Stimulated activated CD4-positive, alpha-beta T cell treated with anti-CD3 and anti-CD28 coated beads, Interleukin-1b, Interleukin-23, amount 100 ng/mL, for 24 hours (primary cell): ENCODE measurements at regions not wholly inside any gene's neighbourhood (a gene's known extent, or its start where the extent isn't known, plus 50 kb on each side); places are given as distances from the start of the nearest gene placed in this dataset.
A peak's percentile ranks its signal among the peaks of the same experiment; 100 is the strongest.
"Not testable (repeated sequence)": the region's sequence is repeated elsewhere in the genome, so short reads cannot be mapped to it uniquely, and the experiment has no call there.

ENCODE experiments used
- DNase-seq, 4 experiments: peaks; one replicate each; pipeline ENCODE4 v3.0.0-alpha.2; 2020; ENCODE audit warnings: low read depth in 4 of 4, low spot score in 1 of 4

DNA sequence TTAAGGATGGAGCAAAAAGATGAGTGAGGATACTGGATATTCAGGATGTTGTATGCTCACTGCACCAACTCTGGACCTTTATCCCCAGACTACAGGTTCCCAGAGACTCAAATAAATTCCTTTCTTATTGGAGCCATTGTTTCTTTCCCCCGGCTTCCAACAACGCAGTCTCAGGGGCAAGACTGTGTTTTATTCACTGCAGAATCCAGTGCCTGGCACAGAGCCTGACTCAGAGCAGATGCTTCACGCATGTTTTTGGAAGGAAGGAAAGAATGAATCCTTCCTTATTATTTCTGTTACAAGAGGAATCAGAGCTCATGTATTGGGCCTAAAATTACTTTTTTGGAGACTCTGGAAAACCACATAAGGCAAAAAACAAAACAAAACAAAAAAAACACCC is 96.0 kb upstream of the VGLL4 start:
- DNase-seq = no peak

DNA sequence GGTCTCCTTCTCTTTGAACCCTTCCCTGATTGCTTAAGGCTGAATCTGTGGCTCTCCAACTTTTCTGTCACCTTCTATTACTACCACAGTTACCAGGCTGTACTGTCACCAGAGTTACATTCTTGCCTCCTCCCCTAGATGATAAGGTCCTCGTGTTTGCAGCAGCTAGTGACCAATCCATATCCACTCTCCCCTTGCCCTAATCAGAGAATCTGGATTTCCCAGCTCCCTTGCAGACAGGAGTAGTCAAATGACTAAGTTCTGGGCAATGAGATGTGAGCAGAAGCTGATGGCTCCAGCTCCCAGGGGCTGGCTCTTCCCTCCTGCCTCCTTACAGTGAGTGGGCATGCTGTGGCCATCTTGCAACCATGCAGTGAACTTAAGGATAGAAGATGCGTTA is 95.4 kb upstream of the VGLL4 start:
- DNase-seq = no peak

DNA sequence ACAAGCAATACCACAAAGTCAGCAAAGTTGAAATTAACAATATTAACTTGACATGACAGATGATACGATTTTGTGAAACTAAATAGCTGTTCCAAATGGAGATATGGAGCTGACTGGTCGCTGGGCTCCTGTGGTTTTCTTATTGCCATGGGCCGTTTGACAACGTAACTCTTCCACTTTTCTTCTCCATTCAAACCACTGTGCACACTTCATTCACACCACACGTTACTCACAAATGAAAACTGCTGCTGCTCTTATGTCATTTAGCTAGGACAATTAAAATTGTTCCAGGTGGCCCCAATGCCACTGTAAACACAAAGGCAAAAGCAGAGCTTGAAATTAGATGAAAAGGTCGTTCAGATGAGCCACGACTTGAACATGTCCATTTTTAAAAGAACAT is 94.0 kb upstream of the VGLL4 start:
- no peak for DNase-seq

DNA sequence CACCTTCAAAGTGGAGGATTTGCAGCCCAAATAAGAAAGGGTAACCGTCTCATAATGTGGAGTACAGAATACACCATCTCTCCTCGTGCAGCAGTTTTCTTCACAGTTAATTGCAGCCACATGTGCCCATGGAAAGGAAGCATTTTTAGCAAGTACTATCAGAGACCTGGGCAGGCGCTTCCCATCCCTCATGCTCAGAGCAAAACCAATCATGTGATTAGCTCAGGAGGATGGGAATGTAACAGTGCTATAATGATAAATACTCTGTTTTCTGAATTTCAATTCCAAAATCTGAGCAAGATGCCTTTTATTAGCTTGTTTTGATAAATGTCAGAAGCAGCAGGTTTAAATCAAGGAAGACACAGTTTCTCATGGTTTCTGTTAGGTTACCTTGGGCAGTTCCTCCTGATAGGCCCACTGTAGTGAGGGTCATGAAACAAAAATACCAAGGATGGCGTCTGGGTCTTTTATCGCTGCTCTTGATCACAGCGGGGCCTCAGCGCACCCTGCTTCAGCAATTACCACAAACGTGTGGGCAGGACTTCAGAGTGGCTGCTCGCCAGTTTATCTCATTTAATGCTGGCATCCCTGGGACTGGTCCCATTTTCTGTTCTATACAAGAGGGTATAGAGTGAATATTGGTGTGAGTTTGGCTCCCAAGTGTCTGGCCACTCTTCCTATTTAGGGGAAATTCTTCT is 92.6 kb upstream of the VGLL4 start:
- no peak for DNase-seq

DNA sequence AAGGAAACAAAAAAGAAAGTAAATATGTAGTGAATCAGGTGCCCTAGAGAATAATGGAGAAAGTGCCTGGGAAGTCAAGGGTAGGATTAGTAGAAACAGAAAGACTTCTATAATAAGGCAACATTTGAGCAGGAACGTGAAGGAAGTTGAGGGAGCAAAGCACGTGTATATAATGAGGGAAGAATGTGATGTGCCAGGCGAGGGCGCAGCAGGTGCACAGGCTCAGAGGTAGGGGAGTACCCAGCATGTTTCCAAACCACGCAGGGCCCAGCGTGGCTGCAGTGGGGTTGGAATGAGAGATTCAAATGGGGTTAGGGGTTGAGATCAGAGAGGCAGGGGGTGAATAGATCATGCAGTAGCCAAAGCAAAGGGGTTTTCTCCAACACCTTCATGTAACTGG is 91.9 kb upstream of the VGLL4 start:
- DNase-seq = no peak

DNA sequence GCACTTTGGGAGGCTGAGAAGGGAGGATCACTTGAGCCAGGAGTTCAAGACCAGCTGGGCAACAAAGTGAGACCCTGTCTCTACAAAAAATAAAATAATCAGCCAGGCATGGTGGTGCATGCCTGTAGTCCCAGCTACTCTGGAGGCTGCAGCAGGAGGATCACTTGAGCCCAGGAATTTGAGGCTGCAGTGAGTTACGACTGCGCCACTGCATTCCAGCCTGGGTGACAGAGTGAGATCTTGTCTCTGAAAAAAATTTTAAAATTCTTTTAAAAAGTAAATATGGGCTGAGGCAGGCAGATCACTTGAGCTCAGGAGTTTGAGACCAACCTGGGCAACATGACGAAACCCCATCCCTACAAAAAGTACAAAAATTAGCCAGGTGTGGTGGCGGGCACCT is 91.4 kb upstream of the VGLL4 start:
- DNase-seq = not testable (repeated sequence)

DNA sequence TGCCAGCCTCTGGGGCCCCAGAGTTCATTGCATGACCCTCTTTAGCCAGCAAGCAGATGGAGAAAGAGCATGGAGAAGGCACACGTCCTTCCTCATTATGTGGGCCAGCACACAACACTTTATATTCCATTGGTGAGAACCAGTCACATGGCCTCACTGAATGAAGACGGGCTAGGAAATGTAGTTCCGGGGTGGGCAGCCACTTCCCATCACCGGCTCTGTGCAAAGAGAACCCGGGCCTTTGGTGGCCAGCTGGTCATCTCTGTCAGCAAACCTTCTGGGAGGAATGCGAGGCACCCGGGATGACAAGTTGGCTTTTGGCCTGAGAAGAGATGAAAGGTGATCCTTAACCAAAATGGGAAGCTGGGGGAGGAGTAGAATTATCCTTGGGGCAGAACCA is 90.2 kb upstream of the VGLL4 start:
- no peak for DNase-seq

DNA sequence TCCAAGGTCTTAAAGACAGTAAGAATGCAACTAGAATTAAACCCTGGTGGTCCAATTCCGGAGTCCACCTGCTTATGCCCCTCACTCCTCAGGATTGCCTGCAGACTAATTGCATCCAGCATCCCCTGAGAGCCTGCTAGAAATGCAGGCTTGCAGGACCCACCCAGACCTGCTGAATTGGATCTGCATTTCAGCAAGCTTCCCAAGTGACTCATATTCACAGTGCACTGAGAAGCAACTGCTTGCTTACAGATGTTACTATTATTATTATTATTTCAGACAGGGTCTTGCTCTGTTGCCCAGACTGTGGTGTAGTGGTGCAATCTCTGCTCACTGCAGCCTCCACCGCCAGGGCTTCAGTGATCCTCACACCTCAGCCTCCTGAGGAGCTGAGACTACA is 83.5 kb upstream of the VGLL4 start:
- DNase-seq = no peak

DNA sequence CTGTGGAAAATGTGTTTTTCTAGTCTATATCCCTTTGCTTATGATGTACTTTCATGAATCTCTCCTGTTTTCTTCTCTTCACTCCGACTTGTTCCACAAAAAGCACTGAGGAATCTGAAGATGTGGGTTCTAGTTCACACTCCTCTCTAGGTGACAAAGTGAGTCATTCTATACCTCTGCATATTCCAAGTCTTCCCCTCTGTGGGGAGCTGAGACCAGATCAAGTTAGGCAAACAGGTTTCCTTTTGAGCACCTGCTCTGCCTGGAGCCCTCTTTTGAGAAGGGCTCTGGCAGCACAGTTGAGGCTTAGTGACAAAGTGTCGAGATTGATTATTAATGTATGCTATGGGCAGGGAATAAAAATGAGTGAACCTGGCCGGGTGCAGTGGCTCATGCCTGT is 82.4 kb upstream of the VGLL4 start:
- no peak for DNase-seq

DNA sequence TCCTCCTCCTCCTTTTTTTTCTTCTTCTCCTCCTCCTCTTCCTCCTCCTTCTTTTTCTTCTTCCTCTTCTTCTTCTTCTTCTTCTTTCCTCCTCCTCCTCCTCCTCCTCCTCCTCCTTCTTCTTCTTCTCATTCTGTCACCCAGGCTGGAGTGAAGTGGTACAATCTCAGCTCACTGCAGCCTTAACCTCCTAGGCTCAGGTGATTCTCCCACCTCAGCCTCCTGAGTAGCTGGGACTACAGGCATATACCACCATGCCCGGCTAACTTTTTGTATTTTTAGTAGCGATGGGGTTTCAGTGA is 81.6 kb upstream of the VGLL4 start:
- not testable (repeated sequence) for DNase-seq

DNA sequence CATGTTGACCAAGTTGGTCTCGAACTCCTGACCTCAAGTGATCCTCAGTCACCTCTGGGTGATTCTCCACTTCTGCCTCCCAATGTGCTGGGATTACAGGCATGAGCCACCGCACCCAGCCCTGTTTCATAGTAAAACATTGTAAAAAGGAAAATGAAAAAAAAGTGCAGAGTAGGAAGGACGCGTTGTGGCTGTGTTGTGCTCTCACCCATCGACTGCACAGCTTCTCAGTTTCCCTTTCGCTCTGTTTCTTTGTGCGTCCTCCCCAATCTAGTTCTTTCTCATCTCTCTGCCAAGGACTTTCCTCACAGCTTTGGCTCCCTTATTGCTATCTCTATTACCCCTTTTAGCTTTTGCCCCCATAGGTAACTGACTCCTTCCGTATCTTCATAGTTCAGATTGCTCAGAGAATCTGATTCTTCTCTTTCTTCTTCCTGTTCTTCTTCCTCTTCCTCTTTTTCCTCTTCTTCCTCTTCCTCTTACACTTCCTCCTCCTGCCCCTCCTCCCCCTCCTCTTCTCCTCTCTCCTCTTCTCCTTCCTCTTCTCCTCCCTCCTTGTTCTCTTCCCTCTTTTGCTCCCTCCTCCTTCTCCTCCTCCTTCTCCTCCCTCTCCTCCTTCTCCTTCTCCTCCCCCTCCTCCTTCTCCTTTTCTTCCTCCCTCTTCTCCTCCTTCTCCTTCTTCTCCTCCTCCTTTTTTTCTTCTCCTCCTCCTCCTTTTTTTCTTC is 81.1 kb upstream of the VGLL4 start:
- DNase-seq = no peak

DNA sequence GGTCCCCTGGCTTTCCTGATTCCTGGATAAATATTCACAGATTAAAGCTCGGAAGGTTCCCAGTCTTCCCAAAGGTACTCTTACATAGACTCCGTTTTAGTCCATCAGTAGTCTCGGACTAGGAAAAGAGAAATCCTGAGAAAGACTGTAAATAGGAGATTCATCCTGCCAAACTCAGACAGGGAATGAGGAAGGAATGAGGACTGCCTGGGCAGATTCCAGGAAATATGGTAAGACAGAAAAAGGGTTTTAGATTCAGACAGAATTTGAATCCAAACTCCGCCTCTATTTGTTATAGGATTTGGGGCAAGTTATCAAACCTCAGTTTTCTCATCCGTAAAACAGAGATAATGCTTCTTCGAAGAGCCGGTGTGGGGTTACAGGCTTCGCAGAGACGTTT is 77.8 kb upstream of the VGLL4 start:
- no peak for DNase-seq

DNA sequence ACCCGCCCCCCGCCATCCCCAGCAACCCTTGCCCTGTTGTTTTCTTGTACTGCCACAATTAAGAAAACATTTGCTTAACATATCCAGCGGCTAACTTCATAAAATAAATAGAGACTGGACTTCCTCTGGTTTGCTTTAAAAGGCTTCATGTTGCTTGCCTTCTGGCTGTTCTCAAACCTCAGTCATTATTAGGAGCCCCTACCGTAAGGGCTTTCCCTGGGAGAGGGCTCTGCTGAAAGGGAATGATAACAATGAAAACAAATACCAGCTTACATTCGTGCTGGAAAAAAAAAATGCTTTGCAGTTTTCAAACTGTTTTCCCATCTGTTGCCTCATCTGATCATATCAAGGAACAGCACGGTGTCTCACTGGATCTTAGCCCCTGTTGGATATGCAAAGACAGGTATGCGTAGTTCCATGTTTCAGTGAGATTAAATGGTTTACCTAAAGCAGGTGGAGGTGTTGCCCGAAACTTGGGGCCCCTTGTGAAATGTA is 77.2 kb upstream of the VGLL4 start:
- DNase-seq = no peak

DNA sequence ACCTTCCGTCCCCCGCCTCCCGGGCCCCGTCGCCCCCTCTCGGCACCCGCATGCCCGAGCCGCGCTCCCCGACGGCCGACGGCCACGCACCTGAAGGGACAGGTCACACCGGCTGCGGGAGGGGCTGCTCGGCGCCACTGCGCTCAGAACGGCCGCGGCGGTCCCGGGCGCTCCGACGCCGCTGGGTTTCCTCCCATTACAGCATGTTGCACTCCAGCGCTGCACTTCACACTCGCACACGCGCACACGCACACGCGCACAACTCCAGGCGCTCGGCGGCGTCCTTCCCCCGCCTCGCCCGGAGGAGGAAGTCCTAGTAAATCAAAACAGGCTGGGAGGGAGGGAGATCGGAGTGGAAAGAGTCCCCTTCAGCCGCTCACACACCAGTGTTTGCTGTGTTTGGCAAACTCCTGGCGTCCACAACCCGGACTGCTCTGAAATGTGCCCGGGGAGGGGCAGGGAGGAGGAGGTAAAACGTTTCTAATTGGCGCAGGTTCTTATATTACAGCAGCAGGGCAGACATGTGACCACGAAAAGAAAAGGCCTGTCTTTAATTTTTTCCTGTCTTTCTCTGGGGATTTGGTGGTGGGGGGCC is 76.7 kb upstream of the VGLL4 start:
- DNase-seq = peak in 3 of 4 experiments; percentile 6 to 18 (median 16)

DNA sequence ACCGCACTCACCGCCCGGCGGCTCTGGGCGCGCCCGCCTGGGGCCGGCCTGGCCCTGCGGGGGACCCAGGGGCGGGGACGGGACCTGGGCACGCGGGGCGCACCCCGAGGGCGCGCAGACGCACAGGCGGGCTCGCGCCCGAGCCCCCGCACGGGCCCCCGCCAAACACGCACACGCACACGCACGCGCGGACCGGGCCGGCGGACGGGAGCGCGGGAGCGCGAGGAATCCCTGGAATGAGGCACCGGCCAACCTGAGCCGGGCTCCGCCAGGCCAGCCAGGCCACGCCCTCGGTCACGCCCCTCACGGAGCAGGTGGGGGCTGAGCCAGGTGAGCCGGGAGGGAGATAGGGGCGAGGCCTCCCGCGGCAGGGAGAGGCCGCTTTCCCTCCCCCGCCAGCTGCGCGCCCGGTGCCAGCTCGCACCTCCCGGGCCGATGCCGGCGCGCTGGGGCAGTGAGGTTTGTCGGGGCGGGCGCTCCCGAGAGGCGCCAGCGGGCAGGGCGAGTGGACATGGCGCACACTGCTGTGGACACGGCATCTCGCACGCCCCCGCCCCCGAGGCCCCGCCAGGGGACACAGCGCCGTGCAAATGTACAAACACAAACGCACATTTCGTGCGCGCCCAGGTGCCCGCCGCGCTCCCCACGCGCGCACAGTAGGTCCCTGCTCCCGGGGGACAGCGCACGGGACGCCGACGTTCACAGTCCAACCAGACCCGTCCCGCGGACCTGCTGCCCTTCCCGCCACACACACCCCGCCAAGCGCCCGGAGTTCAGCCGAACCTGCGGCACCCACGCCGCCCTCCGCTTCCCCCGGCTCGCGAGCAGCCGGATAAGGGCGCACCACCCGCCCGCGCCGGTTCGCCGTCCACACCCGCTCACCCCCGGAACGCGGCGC is 75.9 kb upstream of the VGLL4 start:
- peak; percentile 25 to 61 (median 46) for DNase-seq

DNA sequence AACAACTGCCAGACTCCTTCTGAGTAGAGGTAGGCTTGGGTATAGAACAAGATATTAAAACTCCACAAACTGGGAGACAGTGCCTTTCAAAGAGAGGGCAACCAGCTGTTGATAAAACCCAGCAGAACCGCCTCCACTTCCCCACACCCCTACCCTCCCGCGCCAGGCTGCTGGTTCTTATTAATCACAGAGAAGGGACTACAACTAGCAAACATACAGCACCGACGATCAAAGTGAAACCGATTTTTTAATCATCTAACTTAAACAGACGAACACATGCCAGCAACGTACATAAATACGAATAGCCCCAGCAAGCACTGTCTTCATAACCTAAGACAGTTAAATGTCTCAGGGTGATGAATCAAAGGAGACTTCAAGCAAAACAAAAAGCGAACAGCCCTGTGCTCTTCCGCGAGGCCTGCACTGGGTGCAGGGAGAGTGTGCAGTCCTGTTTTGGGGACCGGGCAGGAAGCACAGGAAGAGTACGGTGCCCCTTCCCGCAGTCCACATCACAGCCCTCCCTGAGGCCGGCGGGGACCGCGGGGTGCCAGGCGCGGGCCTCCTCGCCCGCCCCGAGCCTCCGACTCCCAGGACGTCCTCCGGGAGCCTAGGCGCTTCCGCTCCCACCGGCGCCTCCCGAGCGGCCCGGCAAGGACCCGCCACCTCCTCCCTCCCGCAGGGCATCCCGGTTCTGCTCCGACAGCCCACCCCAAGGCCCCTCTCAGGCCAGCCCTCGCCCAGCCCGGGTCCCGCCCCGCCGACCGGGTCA is 75.1 kb upstream of the VGLL4 start:
- peak in 3 of 4 experiments; percentile 10 to 33 (median 32) for DNase-seq

DNA sequence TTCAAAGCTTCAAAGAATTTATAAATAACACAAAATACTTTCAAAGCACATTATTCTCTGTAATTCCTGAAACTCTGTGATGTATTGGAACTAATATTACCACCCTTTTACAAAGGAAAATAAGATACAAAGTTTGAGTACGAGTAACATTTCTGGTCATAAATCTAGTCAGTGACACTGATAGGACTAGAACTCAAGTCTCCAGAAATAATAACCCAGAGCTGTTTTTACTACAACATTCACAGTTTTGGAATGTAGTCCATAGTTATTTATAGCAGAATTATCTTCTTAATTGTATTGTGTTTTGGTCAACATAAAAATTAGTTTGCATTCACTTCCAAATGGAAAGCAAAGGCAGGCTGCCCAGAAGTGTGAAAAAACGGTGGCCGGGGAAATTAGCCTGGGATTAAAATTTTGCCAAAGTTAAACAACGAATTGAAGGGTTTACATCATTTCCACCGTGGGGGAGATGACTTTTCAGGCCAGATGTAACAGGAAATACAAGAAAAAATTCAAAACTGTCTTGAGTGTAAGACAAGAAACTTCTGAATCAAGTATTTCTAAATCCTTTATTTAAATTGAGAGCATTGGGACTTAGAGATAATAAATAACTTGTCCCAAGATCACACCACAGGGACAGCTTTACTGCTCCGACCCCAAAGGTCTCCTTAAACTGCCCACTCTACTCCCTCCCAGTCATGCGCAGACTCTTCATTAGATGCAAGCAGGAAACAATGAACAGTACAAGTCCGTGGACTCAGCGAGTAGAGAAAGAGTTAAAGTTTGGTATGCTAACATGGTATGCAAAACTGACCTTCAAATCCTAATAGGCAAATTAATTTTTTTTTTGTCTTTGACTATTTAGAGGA is 74.3 kb upstream of the VGLL4 start:
- DNase-seq = no peak

DNA sequence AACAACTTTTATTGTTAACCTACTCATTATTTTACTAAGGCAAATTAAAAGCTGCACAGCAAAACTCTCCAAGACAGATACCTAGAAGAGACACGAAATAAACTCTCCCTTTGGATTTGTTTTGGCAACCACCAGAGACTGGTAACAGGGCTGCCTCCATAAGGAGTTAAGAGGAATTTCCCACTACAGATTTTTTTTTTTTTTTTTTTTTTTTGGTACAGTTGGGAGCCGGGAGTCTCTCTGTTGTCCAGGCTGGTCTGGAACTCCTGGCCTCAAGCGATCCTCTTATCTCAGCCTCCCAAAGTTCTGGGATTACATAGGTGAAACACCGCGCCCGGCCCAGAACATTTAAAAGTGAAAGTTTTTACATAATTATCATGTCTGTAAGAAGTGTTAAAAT is 73.6 kb upstream of the VGLL4 start:
- no peak for DNase-seq

DNA sequence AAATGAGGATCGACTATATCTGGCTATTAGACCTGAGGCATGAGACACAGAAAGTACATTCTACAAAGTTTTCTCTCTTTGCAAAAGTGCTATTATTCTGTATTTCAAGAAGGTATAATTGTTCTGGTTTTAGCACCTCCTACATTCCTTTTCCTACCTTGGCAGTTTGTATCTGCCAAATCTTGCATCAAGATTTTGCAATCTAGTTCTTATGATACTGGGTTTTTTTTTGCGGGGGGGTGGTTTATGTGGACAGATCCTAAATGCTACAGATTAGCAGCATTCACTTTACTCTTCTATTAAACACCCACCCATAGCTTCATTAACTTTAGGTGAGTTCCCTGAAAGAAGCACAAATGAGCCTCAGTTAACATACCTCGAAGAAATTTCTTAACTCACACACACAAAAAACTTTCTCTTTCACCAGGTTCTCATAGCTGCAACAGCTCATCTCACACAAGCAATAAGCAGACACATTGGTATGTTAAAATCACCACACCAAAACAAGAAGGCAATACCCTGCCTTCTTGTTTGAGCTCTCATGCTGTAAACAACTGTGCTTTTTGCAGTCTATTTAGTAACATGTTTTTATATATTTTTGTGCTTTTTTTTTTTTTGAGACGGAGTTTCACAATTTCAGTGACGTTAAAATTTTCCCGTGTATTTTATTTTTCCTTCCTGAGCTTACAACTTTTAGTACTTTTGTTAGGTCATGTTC is 73.0 kb upstream of the VGLL4 start:
- DNase-seq = no peak
